ENCODE measurements at regions not wholly inside any gene's neighbourhood (a gene's known extent, or its start where the extent isn't known, plus 50 kb on each side); places are given as distances from the start of the nearest gene placed in this dataset.

- TF ChIP-seq CTCF (IDR thresholded peaks at IDR 0.05; ENCODE audit: unreplicated experiment) = no peak
- Mint-ChIP-seq H3K36me3 (no peaks in the 10 kb centered on the region), H3K4me1 (peaks cover 28% of the 10 kb centered on the region), H3K27ac (no peak overlapping the region), H3K4me3 (no peak overlapping the region), H3K27me3 (ENCODE audit: low read depth) (peaks cover 3% of the 10 kb centered on the region), H3K9me3 (no peaks in the 10 kb centered on the region)
- DNase-seq (ENCODE audit: low spot score in 2 of 2, unreplicated experiment in 2 of 2) = no peak
Observed at GRCh38 chr13:110005563-110005962, 219.2 kb upstream of the IRS2 start.

GRCh38 chr13:110004814-110005213 is 218.4 kb upstream of the IRS2 start:
- TF ChIP-seq CTCF (IDR thresholded peaks at IDR 0.05; ENCODE audit: unreplicated experiment) = no peak
- peaks cover 30% of the 10 kb centered on the region for H3K4me1 Mint-ChIP-seq
- no peak overlapping the region for H3K4me3 Mint-ChIP-seq
- H3K36me3 Mint-ChIP-seq = no peaks in the 10 kb centered on the region
- peaks cover 3% of the 10 kb centered on the region for H3K27me3 Mint-ChIP-seq (ENCODE audit: low read depth)
- no peaks in the 10 kb centered on the region for H3K9me3 Mint-ChIP-seq
- no peak overlapping the region for H3K27ac Mint-ChIP-seq
- no peak for DNase-seq (ENCODE audit: low spot score in 2 of 2, unreplicated experiment in 2 of 2)

- peaks cover 43% of the 10 kb centered on the region for H3K4me1 Mint-ChIP-seq
- H3K9me3 Mint-ChIP-seq = no peaks in the 10 kb centered on the region
- DNase-seq (ENCODE audit: low spot score in 2 of 2, unreplicated experiment in 2 of 2) = no peak
- TF ChIP-seq CTCF (IDR thresholded peaks at IDR 0.05; ENCODE audit: unreplicated experiment) = no peak
- no peak overlapping the region for H3K27ac Mint-ChIP-seq
- no peaks in the 10 kb centered on the region for H3K36me3 Mint-ChIP-seq
- H3K4me3 Mint-ChIP-seq = no peak overlapping the region
- peaks cover 3% of the 10 kb centered on the region for H3K27me3 Mint-ChIP-seq (ENCODE audit: low read depth)
Observed at GRCh38 chr13:110001670-110002275, 215.4 kb upstream of the IRS2 start.

- Mint-ChIP-seq H3K36me3 (no peaks in the 10 kb centered on the region), H3K9me3 (no peaks in the 10 kb centered on the region), H3K4me3 (peak overlapping the region; percentile 42), H3K27ac (peak overlapping the region; percentile 72), H3K4me1 (peaks cover 43% of the 10 kb centered on the region), H3K27me3 (ENCODE audit: low read depth) (peaks cover 3% of the 10 kb centered on the region)
- TF ChIP-seq CTCF (IDR thresholded peaks at IDR 0.05; ENCODE audit: unreplicated experiment) = no peak
- DNase-seq (ENCODE audit: low spot score in 2 of 2, unreplicated experiment in 2 of 2) = no peak
Observed at GRCh38 chr13:110000534-110001345, 214.4 kb upstream of the IRS2 start.

GRCh38 chr13:109999659-110000533 is 213.5 kb upstream of the IRS2 start:
- no peak for TF ChIP-seq CTCF (IDR thresholded peaks at IDR 0.05; ENCODE audit: unreplicated experiment)
- Mint-ChIP-seq H3K27ac (no peak overlapping the region), H3K4me3 (peak overlapping the region; percentile 42), H3K4me1 (peaks cover 43% of the 10 kb centered on the region), H3K36me3 (no peaks in the 10 kb centered on the region), H3K27me3 (ENCODE audit: low read depth) (peaks cover 3% of the 10 kb centered on the region), H3K9me3 (no peaks in the 10 kb centered on the region)
- DNase-seq (ENCODE audit: low spot score in 2 of 2, unreplicated experiment in 2 of 2) = no peak
